DMS53 treated with DMSO at 0.1 percent for 48 hours (cell line): ENCODE measurements at regions not wholly inside any gene's neighbourhood (a gene's known extent, or its start where the extent isn't known, plus 50 kb on each side); places are given as distances from the start of the nearest gene placed in this dataset.

Experiments used
- DNase-seq: peaks from one replicate; lab custom pipeline; 2025; ENCODE audit not compliant: unreplicated experiment; lab: John Stamatoyannopoulos, UW

GRCh38 chr2:129641371-129641770 is 338.1 kb upstream of the RAB6C start:
- no peak for DNase-seq

GRCh38 chr2:129642526-129643043 is 336.9 kb upstream of the RAB6C start:
- no peak for DNase-seq

- DNase-seq, result no peak
Measured at GRCh38 chr2:129645335-129645734, 334.1 kb upstream of the RAB6C start.

- no peak for DNase-seq
Measured at GRCh38 chr2:129646107-129646506, 333.4 kb upstream of the RAB6C start.

- DNase-seq, result no peak
Measured at GRCh38 chr2:129653246-129653645, 326.2 kb upstream of the RAB6C start.

GRCh38 chr2:129654331-129654730 is 325.1 kb upstream of the RAB6C start:
- DNase-seq, result no peak

GRCh38 chr2:129656081-129656598 is 323.3 kb upstream of the RAB6C start:
- DNase-seq, result no peak

- no peak for DNase-seq
Measured at GRCh38 chr2:129658430-129658829, 321.0 kb upstream of the RAB6C start.

- no peak for DNase-seq
Measured at GRCh38 chr2:129661935-129662334, 317.5 kb upstream of the RAB6C start.

- DNase-seq, result no peak
Measured at GRCh38 chr2:129667577-129667976, 311.9 kb upstream of the RAB6C start.

GRCh38 chr2:129672521-129672920 is 306.9 kb upstream of the RAB6C start:
- no peak for DNase-seq

GRCh38 chr2:129673234-129673633 is 306.2 kb upstream of the RAB6C start:
- no peak for DNase-seq

- no peak for DNase-seq
Measured at GRCh38 chr2:129673847-129674711, 305.4 kb upstream of the RAB6C start.

- DNase-seq, result no peak
Measured at GRCh38 chr2:129678751-129679150, 300.7 kb upstream of the RAB6C start.

GRCh38 chr2:129681788-129682187 is 297.7 kb upstream of the RAB6C start:
- no peak for DNase-seq

- no peak for DNase-seq
Measured at GRCh38 chr2:129689653-129690448, 289.6 kb upstream of the RAB6C start.

- DNase-seq, result no peak
Measured at GRCh38 chr2:129695496-129695895, 284.0 kb upstream of the RAB6C start.

GRCh38 chr2:129698593-129698992 is 280.9 kb upstream of the RAB6C start:
- no peak for DNase-seq

- no peak for DNase-seq
Measured at GRCh38 chr2:129699781-129700573, 279.5 kb upstream of the RAB6C start.

GRCh38 chr2:129702416-129703176 is 276.9 kb upstream of the RAB6C start:
- no peak for DNase-seq
